ENCODE measurements at regions not wholly inside any gene's neighbourhood (a gene's known extent, or its start where the extent isn't known, plus 50 kb on each side); places are given as distances from the start of the nearest gene placed in this dataset.

DNA sequence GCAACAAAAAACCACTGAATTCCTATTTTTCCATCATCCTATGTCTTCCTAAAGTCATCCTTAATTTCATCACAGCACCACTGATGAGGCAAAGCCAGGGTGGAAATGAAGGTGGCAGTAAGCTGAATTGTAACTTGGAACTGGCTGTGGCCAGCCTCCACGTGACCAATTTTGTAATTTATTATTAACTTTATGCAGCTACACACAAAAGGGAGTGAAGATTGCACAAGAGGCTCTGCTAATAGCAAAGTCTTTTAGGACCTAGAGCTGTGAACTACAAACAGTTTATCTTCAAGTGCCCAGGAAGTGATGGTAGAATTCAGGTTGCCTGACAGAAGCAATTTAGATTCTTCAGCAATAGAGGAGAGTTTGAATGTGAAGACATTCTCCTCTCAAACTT is 176.4 kb downstream of the CCDC71L start:
- Histone ChIP-seq H3K9me3 (ENCODE audit: control insufficient read depth, low read depth, low read length) (no peaks in the 10 kb centered on the region), H3K4me1 (ENCODE audit: control insufficient read depth, extremely low read depth, insufficient read depth, low read length) (peaks cover 32% of the 10 kb centered on the region), H3K9ac (ENCODE audit: control insufficient read depth, extremely low read depth, insufficient read depth, low read length) (peak overlapping the region; percentile 20), H3K9me1 (ENCODE audit: control insufficient read depth, extremely low read depth, insufficient read depth, low read length) (no peaks in the 10 kb centered on the region), H3K36me3 (ENCODE audit: control insufficient read depth in 2 of 2, extremely low read depth in 1 of 2, insufficient read depth in 2 of 2, low read length in 2 of 2) (no peaks in the 10 kb centered on the region), H3K27me3 (ENCODE audit: control insufficient read depth, extremely low read depth, insufficient read depth, low read length) (no peaks in the 10 kb centered on the region), H4K20me1 (ENCODE audit: control insufficient read depth, extremely low read depth, insufficient read depth, low read length) (no peaks in the 10 kb centered on the region), H2AFZ (ENCODE audit: control insufficient read depth, low read length) (no peak overlapping the region), H3K4me3 (ENCODE audit: control insufficient read depth in 2 of 3, extremely low read depth in 1 of 3, insufficient read depth in 2 of 3, low read depth in 1 of 3, low read length in 3 of 3) (no peak overlapping the region), H3K79me2 (ENCODE audit: control insufficient read depth, insufficient read depth, low read length) (no peaks in the 10 kb centered on the region), H3K27ac (ENCODE audit: control insufficient read depth, insufficient read depth, low read length) (peak overlapping the region; percentile 71), H3K4me2 (ENCODE audit: control insufficient read depth, extremely low read depth, insufficient read depth, low read depth, low read length) (peak overlapping the region; percentile 44)
- no peak for FAIRE-seq
- dilution Hi-C loops (cut with MboI; ENCODE audit: extremely low pct_ligation_motif_present, low sequenced_read_pairs) = no loop called here
- TF ChIP-seq EZH2 (IDR thresholded peaks at IDR 0.05; ENCODE audit: low read length) = no peak
- TF ChIP-seq, protein P1, sequence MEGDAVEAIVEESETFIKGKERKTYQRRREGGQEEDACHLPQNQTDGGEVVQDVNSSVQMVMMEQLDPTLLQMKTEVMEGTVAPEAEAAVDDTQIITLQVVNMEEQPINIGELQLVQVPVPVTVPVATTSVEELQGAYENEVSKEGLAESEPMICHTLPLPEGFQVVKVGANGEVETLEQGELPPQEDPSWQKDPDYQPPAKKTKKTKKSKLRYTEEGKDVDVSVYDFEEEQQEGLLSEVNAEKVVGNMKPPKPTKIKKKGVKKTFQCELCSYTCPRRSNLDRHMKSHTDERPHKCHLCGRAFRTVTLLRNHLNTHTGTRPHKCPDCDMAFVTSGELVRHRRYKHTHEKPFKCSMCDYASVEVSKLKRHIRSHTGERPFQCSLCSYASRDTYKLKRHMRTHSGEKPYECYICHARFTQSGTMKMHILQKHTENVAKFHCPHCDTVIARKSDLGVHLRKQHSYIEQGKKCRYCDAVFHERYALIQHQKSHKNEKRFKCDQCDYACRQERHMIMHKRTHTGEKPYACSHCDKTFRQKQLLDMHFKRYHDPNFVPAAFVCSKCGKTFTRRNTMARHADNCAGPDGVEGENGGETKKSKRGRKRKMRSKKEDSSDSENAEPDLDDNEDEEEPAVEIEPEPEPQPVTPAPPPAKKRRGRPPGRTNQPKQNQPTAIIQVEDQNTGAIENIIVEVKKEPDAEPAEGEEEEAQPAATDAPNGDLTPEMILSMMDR (optimal IDR thresholded peaks at IDR 0.05 in 1 of 3, IDR thresholded peaks at IDR 0.05 in 1 of 3, conservative IDR thresholded peaks at IDR 0.05 in 1 of 3; ENCODE audit: extremely low read depth in 1 of 3, insufficient read depth in 2 of 3, low read length in 3 of 3) = no peak
- DNase-seq (ENCODE audit: low read depth, low spot score) = no peak

DNA sequence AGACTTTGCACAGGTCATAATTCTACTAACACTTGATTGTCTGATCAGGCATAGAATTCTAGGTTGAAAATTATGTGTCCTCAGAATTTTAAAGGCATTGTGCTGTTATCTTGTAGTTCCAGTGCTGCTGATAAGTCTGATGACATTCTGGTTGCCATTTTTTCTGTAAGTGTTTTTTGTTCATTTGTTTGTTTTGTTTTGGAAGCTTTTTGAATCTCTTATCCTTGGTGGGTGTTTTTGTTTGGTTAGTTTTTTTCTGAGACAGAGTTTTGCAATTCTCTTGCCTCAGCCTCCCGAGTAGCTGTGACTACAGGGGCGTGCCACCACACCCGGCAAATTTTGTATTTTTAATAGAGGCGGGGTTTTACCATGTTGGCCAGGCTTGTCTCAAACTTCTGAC is 178.9 kb downstream of the CCDC71L start:
- H3K36me3 ChIP-seq (ENCODE audit: control insufficient read depth in 2 of 2, extremely low read depth in 1 of 2, insufficient read depth in 2 of 2, low read length in 2 of 2) = no peaks in the 10 kb centered on the region
- DNase-seq (ENCODE audit: low read depth, low spot score) = no peak
- H3K9ac ChIP-seq (ENCODE audit: control insufficient read depth, extremely low read depth, insufficient read depth, low read length) = no peak overlapping the region
- H3K4me3 ChIP-seq (ENCODE audit: control insufficient read depth in 2 of 3, extremely low read depth in 1 of 3, insufficient read depth in 2 of 3, low read depth in 1 of 3, low read length in 3 of 3) = no peak overlapping the region
- H3K4me2 ChIP-seq (ENCODE audit: control insufficient read depth, extremely low read depth, insufficient read depth, low read depth, low read length) = no peak overlapping the region
- H3K9me1 ChIP-seq (ENCODE audit: control insufficient read depth, extremely low read depth, insufficient read depth, low read length) = no peaks in the 10 kb centered on the region
- no peak overlapping the region for H3K27ac ChIP-seq (ENCODE audit: control insufficient read depth, insufficient read depth, low read length)
- peaks cover 31% of the 10 kb centered on the region for H3K4me1 ChIP-seq (ENCODE audit: control insufficient read depth, extremely low read depth, insufficient read depth, low read length)
- dilution Hi-C loops (cut with MboI; ENCODE audit: extremely low pct_ligation_motif_present, low sequenced_read_pairs) = no loop called here
- no peak overlapping the region for H2AFZ ChIP-seq (ENCODE audit: control insufficient read depth, low read length)
- no peaks in the 10 kb centered on the region for H3K9me3 ChIP-seq (ENCODE audit: control insufficient read depth, low read depth, low read length)
- H4K20me1 ChIP-seq (ENCODE audit: control insufficient read depth, extremely low read depth, insufficient read depth, low read length) = no peaks in the 10 kb centered on the region
- TF ChIP-seq, protein P1 (optimal IDR thresholded peaks at IDR 0.05 in 1 of 3, IDR thresholded peaks at IDR 0.05 in 1 of 3, conservative IDR thresholded peaks at IDR 0.05 in 1 of 3; ENCODE audit: extremely low read depth in 1 of 3, insufficient read depth in 2 of 3, low read length in 3 of 3) = no peak
- no peak for TF ChIP-seq EZH2 (IDR thresholded peaks at IDR 0.05; ENCODE audit: low read length)
- H3K79me2 ChIP-seq (ENCODE audit: control insufficient read depth, insufficient read depth, low read length) = no peaks in the 10 kb centered on the region
- FAIRE-seq = no peak
- no peaks in the 10 kb centered on the region for H3K27me3 ChIP-seq (ENCODE audit: control insufficient read depth, extremely low read depth, insufficient read depth, low read length)
